SK-N-SH (cell line): ENCODE measurements at regions not wholly inside any gene's neighbourhood (a gene's known extent, or its start where the extent isn't known, plus 50 kb on each side); places are given as distances from the start of the nearest gene placed in this dataset.

Experiments used
- CTCF ChIA-PET: fragments of 300-600, 350-600 bp; formaldehyde crosslinking; extraction: SDS; loops from one replicate; lab custom pipeline; 2021; lab: Yijun Ruan, JAX
- POLR2A ChIA-PET: fragments of 350-600 bp; sonication (Branson Sonifier 250); formaldehyde crosslinking; extraction: SDS; loops from one replicate; lab custom pipeline; 2020; ENCODE audit warnings: antibody characterized with exemption, inconsistent platforms; lab: Yijun Ruan, JAX
- DNase-seq: peaks from one replicate; pipeline ENCODE4 v3.0.0; 2012
- H2AFZ ChIP-seq: fragments of 200-600 bp; sonication (generic); 2 replicates; pipeline ENCODE4 v1.8.1; 2016; ENCODE audit warnings: antibody characterized with exemption, mild to moderate bottlenecking, low read depth
- H3F3A ChIP-seq: fragments of 200-600 bp; sonication (generic); replicated peaks from 2 replicates; pipeline ENCODE3; 2016; ENCODE audit warnings: antibody characterized with exemption, mild to moderate bottlenecking; ENCODE audit not compliant: insufficient read depth
- H3K27ac ChIP-seq, 2 experiments: fragments of 200-500 bp in 1 of 2; fragments of 200-600 bp in 1 of 2; sonication (Bioruptor generic) in 1 of 2; sonication (generic), shearing (Covaris generic) in 1 of 2; 2 replicates each; pipeline versions ENCODE4 v1.5.1 to v1.6.1; 2014 to 2016; ENCODE audit warnings: low read depth in 2 of 2, inconsistent platforms in 1 of 2, low read length in 1 of 2, mild to moderate bottlenecking in 1 of 2, mixed read lengths in 1 of 2
- H3K27me3 ChIP-seq: fragments of 200-600 bp; sonication (generic), shearing (Covaris generic); 2 replicates; pipeline ENCODE4 v1.6.1; 2016; ENCODE audit warnings: mixed run types; ENCODE audit not compliant: insufficient read depth
- H3K36me3 ChIP-seq, 2 experiments: fragments of 200-500 bp in 1 of 2; fragments of 200-600 bp in 1 of 2; sonication (Bioruptor generic) in 1 of 2; sonication (generic) in 1 of 2; replicated peaks in 1 of 2; 2 replicates each; pipeline versions ENCODE3 to v1.5.1; 2014 to 2016; ENCODE audit warnings: low read length in 1 of 2, mild to moderate bottlenecking in 1 of 2; ENCODE audit not compliant: insufficient read depth in 2 of 2, control insufficient read depth in 1 of 2
- H3K4me1 ChIP-seq, 2 experiments: fragments of 200-500 bp in 1 of 2; fragments of 200-600 bp in 1 of 2; sonication (Bioruptor generic) in 1 of 2; sonication (generic), shearing (Covaris generic) in 1 of 2; 2 replicates each; pipeline versions ENCODE4 v1.5.1 to v1.6.1; 2014 to 2016; ENCODE audit warnings: low read depth in 1 of 2, low read length in 1 of 2, mixed run types in 1 of 2; ENCODE audit not compliant: insufficient read depth in 2 of 2, control insufficient read depth in 1 of 2
- H3K4me2 ChIP-seq: fragments of 200-600 bp; sonication (generic), shearing (Covaris generic); 2 replicates; pipeline ENCODE4 v1.6.1; 2017; ENCODE audit warnings: mixed run types
- H3K4me3 ChIP-seq, 2 experiments: fragments of 200-500 bp in 1 of 2; fragments of 200-600 bp in 1 of 2; sonication (Bioruptor generic) in 1 of 2; sonication (generic), shearing (Covaris generic) in 1 of 2; 2 replicates each; pipeline versions ENCODE4 v1.5.1 to v1.8.1; 2014 to 2016; ENCODE audit warnings: low read depth in 2 of 2, inconsistent platforms in 1 of 2, low read length in 1 of 2, mild to moderate bottlenecking in 1 of 2, mixed read lengths in 1 of 2, moderate library complexity in 1 of 2
- H3K79me2 ChIP-seq: fragments of 200-600 bp; sonication (generic); 2 replicates; pipeline ENCODE4 v1.8.1; 2017; ENCODE audit warnings: mild to moderate bottlenecking; ENCODE audit not compliant: insufficient read depth
- H3K9ac ChIP-seq: fragments of 200-600 bp; sonication (generic); 2 replicates; pipeline ENCODE4 v1.6.1; 2017; ENCODE audit warnings: mixed run types
- H3K9me2 ChIP-seq: fragments of 200-600 bp; sonication (generic); 2 replicates; pipeline ENCODE4 v1.6.1; 2017; ENCODE audit warnings: mixed run types
- H3K9me3 ChIP-seq: fragments of 200-600 bp; sonication (generic); 2 replicates; pipeline ENCODE4 v1.6.1; 2017; ENCODE audit warnings: mixed run types, mild to moderate bottlenecking, moderate library complexity
- H4K20me1 ChIP-seq: fragments of 200-600 bp; sonication (generic); 2 replicates; pipeline ENCODE4 v1.6.1; 2017; ENCODE audit warnings: mild to moderate bottlenecking, mixed run types; ENCODE audit not compliant: insufficient read depth
- ELF1 ChIP-seq: IDR thresholded peaks from 2 replicates; pipeline ENCODE4 v1.4.0; 2012
- EZH2phosphoT487 ChIP-seq: fragments of 200-600 bp; sonication (generic); IDR thresholded peaks from 2 replicates; pipeline ENCODE4 v1.6.1; 2017; ENCODE audit warnings: low read depth, mixed run types, mild to moderate bottlenecking, antibody characterized with exemption, moderate library complexity, borderline replicate concordance
- FOXM1 ChIP-seq: IDR thresholded peaks from 2 replicates; pipeline ENCODE4 v1.4.0; 2012; ENCODE audit warnings: low read depth, mild to moderate bottlenecking
- JUND ChIP-seq: IDR thresholded peaks from 2 replicates; pipeline ENCODE4 v1.4.0; 2012
- NFIC ChIP-seq: IDR thresholded peaks from 2 replicates; pipeline ENCODE4 v1.4.0; 2012; ENCODE audit warnings: borderline replicate concordance
- NRF1 ChIP-seq: IDR thresholded peaks from 2 replicates; pipeline ENCODE4 v1.6.1; 2012; ENCODE audit warnings: low read depth, mild to moderate bottlenecking, low read length
- RAD21 ChIP-seq: IDR thresholded peaks from 2 replicates; pipeline ENCODE4 v1.6.1; 2012; ENCODE audit warnings: mild to moderate bottlenecking, low read length
- RXRA ChIP-seq: IDR thresholded peaks from 2 replicates; pipeline ENCODE4 v1.4.0; 2012; ENCODE audit warnings: low read depth, mild to moderate bottlenecking, borderline replicate concordance
- TAF1 ChIP-seq: IDR thresholded peaks from 2 replicates; pipeline ENCODE4 v1.6.1; 2012; ENCODE audit warnings: low read depth, mild to moderate bottlenecking, low read length, moderate library complexity, borderline replicate concordance
- TEAD4 ChIP-seq: IDR thresholded peaks from 2 replicates; pipeline ENCODE4 v1.4.0; 2012; ENCODE audit warnings: mild to moderate bottlenecking, borderline replicate concordance; ENCODE audit not compliant: insufficient read depth
- YY1 ChIP-seq: IDR thresholded peaks from 2 replicates; pipeline ENCODE4 v1.4.0; 2012; ENCODE audit warnings: low read depth, mild to moderate bottlenecking
- WGBS: methylation state at CpG from one replicate; pipeline ENCODE4 v1.1.6; 2017; ENCODE audit warnings: low lambda C conversion rate; 5-methylcytosine and 5-hydroxymethylcytosine counted together
- TF ChIP-seq, protein P1 (sequence below): fragments of 150-350 bp; IDR thresholded peaks from 2 replicates; pipeline ENCODE4 v1.6.1; 2016; ENCODE audit warnings: mild to moderate bottlenecking, low read depth, low read length
- TF ChIP-seq, protein P2 (sequence below): IDR thresholded peaks from 2 replicates; pipeline ENCODE4 v1.6.1; 2012; ENCODE audit warnings: mild to moderate bottlenecking, low read depth, low read length, moderate library complexity
- TF ChIP-seq, protein P3 (sequence below): fragments of 150-350 bp; IDR thresholded peaks from 2 replicates; pipeline ENCODE4 v1.6.1; 2017; ENCODE audit warnings: antibody characterized with exemption, low read length, low read depth, borderline replicate concordance
- TF ChIP-seq, protein P4 (sequence below): IDR thresholded peaks from 2 replicates; pipeline ENCODE4 v1.4.0; 2012; ENCODE audit warnings: low read depth, borderline replicate concordance
- TF ChIP-seq, protein P5 (sequence below): IDR thresholded peaks from 2 replicates; pipeline ENCODE4; 2012

DNA sequence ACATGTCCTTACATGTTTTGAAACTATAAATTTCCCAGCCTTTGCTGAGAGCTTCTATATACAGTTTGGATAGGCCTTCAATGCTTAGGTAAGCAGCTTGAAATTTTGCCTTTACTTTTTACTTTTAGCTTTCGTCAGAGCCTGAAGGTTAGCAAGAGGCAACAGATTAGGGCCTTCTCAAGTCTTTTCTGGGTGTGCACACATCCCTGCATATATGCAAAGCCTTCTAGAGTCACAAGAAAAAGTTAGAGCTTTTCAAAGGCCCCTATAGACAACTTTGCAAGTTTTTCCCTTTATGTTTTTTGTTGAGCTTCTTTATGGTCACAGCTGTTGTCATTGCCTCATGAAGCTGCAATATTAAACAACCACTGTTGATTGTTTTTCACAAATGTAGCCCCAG, 778.4 kb downstream of the GALC start:
- POLR2A ChIA-PET = no interaction called here
- no peak overlapping the region for H2AFZ ChIP-seq
- no peak overlapping the region for H3K27ac ChIP-seq
- no peak overlapping the region for H3K4me2 ChIP-seq
- CTCF ChIA-PET = no interaction called here
- H3K9ac ChIP-seq = no peak overlapping the region
- no peaks in the 10 kb centered on the region for H4K20me1 ChIP-seq
- no peaks in the 10 kb centered on the region for H3K79me2 ChIP-seq
- H3K9me3 ChIP-seq = no peaks in the 10 kb centered on the region; the same call in 1 of the 2 replicates
- H3K9me2 ChIP-seq = no peaks in the 10 kb centered on the region
- TF ChIP-seq RAD21 = no peak
- no peak for TF ChIP-seq ELF1
- TF ChIP-seq JUND = no peak
- TF ChIP-seq, protein P1, sequence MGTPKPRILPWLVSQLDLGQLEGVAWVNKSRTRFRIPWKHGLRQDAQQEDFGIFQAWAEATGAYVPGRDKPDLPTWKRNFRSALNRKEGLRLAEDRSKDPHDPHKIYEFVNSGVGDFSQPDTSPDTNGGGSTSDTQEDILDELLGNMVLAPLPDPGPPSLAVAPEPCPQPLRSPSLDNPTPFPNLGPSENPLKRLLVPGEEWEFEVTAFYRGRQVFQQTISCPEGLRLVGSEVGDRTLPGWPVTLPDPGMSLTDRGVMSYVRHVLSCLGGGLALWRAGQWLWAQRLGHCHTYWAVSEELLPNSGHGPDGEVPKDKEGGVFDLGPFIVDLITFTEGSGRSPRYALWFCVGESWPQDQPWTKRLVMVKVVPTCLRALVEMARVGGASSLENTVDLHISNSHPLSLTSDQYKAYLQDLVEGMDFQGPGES = no peak
- TF ChIP-seq, protein P2, sequence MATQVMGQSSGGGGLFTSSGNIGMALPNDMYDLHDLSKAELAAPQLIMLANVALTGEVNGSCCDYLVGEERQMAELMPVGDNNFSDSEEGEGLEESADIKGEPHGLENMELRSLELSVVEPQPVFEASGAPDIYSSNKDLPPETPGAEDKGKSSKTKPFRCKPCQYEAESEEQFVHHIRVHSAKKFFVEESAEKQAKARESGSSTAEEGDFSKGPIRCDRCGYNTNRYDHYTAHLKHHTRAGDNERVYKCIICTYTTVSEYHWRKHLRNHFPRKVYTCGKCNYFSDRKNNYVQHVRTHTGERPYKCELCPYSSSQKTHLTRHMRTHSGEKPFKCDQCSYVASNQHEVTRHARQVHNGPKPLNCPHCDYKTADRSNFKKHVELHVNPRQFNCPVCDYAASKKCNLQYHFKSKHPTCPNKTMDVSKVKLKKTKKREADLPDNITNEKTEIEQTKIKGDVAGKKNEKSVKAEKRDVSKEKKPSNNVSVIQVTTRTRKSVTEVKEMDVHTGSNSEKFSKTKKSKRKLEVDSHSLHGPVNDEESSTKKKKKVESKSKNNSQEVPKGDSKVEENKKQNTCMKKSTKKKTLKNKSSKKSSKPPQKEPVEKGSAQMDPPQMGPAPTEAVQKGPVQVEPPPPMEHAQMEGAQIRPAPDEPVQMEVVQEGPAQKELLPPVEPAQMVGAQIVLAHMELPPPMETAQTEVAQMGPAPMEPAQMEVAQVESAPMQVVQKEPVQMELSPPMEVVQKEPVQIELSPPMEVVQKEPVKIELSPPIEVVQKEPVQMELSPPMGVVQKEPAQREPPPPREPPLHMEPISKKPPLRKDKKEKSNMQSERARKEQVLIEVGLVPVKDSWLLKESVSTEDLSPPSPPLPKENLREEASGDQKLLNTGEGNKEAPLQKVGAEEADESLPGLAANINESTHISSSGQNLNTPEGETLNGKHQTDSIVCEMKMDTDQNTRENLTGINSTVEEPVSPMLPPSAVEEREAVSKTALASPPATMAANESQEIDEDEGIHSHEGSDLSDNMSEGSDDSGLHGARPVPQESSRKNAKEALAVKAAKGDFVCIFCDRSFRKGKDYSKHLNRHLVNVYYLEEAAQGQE = no peak
- TF ChIP-seq NRF1 = no peak
- TF ChIP-seq YY1 = no peak
- no peak for TF ChIP-seq FOXM1
- TF ChIP-seq, protein P3, sequence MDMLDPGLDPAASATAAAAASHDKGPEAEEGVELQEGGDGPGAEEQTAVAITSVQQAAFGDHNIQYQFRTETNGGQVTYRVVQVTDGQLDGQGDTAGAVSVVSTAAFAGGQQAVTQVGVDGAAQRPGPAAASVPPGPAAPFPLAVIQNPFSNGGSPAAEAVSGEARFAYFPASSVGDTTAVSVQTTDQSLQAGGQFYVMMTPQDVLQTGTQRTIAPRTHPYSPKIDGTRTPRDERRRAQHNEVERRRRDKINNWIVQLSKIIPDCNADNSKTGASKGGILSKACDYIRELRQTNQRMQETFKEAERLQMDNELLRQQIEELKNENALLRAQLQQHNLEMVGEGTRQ = no peak
- TF ChIP-seq RXRA = no peak
- TF ChIP-seq, protein P4, sequence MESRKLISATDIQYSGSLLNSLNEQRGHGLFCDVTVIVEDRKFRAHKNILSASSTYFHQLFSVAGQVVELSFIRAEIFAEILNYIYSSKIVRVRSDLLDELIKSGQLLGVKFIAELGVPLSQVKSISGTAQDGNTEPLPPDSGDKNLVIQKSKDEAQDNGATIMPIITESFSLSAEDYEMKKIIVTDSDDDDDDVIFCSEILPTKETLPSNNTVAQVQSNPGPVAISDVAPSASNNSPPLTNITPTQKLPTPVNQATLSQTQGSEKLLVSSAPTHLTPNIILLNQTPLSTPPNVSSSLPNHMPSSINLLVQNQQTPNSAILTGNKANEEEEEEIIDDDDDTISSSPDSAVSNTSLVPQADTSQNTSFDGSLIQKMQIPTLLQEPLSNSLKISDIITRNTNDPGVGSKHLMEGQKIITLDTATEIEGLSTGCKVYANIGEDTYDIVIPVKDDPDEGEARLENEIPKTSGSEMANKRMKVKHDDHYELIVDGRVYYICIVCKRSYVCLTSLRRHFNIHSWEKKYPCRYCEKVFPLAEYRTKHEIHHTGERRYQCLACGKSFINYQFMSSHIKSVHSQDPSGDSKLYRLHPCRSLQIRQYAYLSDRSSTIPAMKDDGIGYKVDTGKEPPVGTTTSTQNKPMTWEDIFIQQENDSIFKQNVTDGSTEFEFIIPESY = no peak
- no peak for TF ChIP-seq TEAD4
- TF ChIP-seq NFIC = no peak
- no peak for TF ChIP-seq EZH2phosphoT487
- no peak for TF ChIP-seq TAF1
- TF ChIP-seq, protein P5, sequence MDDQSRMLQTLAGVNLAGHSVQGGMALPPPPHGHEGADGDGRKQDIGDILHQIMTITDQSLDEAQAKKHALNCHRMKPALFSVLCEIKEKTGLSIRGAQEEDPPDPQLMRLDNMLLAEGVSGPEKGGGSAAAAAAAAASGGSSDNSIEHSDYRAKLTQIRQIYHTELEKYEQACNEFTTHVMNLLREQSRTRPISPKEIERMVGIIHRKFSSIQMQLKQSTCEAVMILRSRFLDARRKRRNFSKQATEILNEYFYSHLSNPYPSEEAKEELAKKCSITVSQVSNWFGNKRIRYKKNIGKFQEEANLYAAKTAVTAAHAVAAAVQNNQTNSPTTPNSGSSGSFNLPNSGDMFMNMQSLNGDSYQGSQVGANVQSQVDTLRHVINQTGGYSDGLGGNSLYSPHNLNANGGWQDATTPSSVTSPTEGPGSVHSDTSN = no peak
- TF ChIP-seq, all 33 proteins: peak for 0
- Histone ChIP-seq H3F3A (no peaks in the 10 kb centered on the region), H3K36me3 (no peaks in the 10 kb centered on the region), H3K4me1 (no peaks in the 10 kb centered on the region), H3K4me3 (no peak overlapping the region), H3K27me3 (no peaks in the 10 kb centered on the region)
- WGBS = 4% methylated on average over 1 of the region's 1 CpG
- DNase-seq = no peak
